Osteoblast (primary cell): ENCODE measurements at regions not wholly inside any gene's neighbourhood (a gene's known extent, or its start where the extent isn't known, plus 50 kb on each side); places are given as distances from the start of the nearest gene placed in this dataset.
"Not testable (repeated sequence)": the region's sequence is repeated elsewhere in the genome, so short reads cannot be mapped to it uniquely, and the experiment has no call there.

Experiments used
- DNase-seq: peaks from one replicate; pipeline ENCODE4 v3.0.0; 2011; ENCODE audit warnings: low spot score, mixed read lengths; ENCODE audit not compliant: insufficient read length; ENCODE audit errors: missing footprints
- H2AFZ ChIP-seq: 2 replicates; pipeline ENCODE4 v1.6.0; 2011; ENCODE audit warnings: mild to moderate bottlenecking, low read length
- H3K27ac ChIP-seq: 2 replicates; pipeline ENCODE4 v1.5.1; 2011; ENCODE audit warnings: mild to moderate bottlenecking, low read depth, low read length, moderate library complexity
- H3K27me3 ChIP-seq: 2 replicates; pipeline ENCODE4 v1.6.0; 2012; ENCODE audit warnings: mild to moderate bottlenecking, control low read depth, inconsistent platforms, low read length, moderate library complexity; ENCODE audit not compliant: insufficient read depth
- H3K36me3 ChIP-seq: 2 replicates; pipeline ENCODE4 v1.5.1; 2011; ENCODE audit warnings: mild to moderate bottlenecking, low read length, control low read depth, moderate library complexity; ENCODE audit not compliant: insufficient read depth
- H3K4me1 ChIP-seq: 2 replicates; pipeline ENCODE4 v1.5.1; 2011; ENCODE audit warnings: mild to moderate bottlenecking, low read length, control low read depth, moderate library complexity; ENCODE audit not compliant: insufficient read depth
- H3K4me2 ChIP-seq: 2 replicates; pipeline ENCODE4 v1.6.0; 2011; ENCODE audit warnings: mild to moderate bottlenecking, low read length; ENCODE audit not compliant: insufficient read depth
- H3K4me3 ChIP-seq: fragments of 200-600 bp; sonication (generic); 3 replicates; pipeline ENCODE4 v1.5.1; 2012; ENCODE audit warnings: mild to moderate bottlenecking, low read length, inconsistent platforms; ENCODE audit not compliant: insufficient read depth
- H3K79me2 ChIP-seq: 2 replicates; pipeline ENCODE4 v1.6.0; 2012; ENCODE audit warnings: mild to moderate bottlenecking, low read length, control low read depth, inconsistent platforms; ENCODE audit not compliant: insufficient read depth
- H3K9me3 ChIP-seq: 2 replicates; pipeline ENCODE4 v1.5.1; 2011; ENCODE audit warnings: low read depth, low read length, control low read depth
- H4K20me1 ChIP-seq: 2 replicates; pipeline ENCODE4 v1.6.0; 2012; ENCODE audit warnings: mild to moderate bottlenecking, low read length, control low read depth; ENCODE audit not compliant: insufficient read depth
- TF ChIP-seq, protein P1 (sequence below): IDR thresholded peaks from 2 replicates; pipeline ENCODE4 v1.5.1; 2011; ENCODE audit warnings: mild to moderate bottlenecking, low read depth, low read length, moderate library complexity; ENCODE audit errors: extremely low read depth

DNA sequence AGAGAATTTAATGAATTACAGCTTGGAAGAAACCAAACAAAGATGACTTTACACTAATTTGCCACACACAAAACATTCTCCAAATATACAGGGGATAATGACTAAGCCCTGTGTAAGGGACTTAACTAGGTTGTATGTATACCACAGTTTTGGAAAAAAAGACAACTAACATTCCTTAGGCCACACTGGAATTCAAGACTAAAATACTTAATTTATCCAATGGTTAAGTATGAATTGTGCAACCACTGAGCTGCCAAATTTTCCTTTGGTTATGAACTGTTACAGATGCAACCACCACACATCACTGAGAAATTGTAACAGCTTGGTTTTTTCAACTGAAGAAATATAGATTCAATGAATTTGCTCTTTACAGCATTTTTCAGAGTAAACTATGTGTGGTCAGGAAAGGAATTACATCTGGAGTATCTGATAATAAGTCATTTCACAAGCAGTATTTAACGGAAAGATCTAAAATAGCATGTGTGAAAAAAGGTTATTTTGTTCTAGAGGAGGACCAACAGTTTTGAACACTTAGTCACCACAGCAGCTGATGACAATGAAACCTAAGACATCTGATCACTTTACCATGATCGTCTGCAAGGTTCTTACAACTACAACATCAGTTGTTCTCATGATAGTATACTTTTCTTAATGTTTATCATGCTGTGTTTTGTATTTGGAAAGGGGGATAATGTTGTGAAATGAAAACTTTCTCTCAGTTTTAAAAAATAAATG is 318.8 kb downstream of the BCKDHB start:
- H3K9me3 ChIP-seq: peaks cover 7% of the 10 kb centered on the region
- H3K79me2 ChIP-seq: no peaks in the 10 kb centered on the region
- peak overlapping the region; percentile 93 for H3K27ac ChIP-seq
- H3K4me3 ChIP-seq: no peak overlapping the region
- peak overlapping the region; percentile 62 for H3K4me2 ChIP-seq
- H4K20me1 ChIP-seq: no peaks in the 10 kb centered on the region
- no peaks in the 10 kb centered on the region for H3K27me3 ChIP-seq
- H3K36me3 ChIP-seq: no peaks in the 10 kb centered on the region
- peak; percentile 77 for DNase-seq
- TF ChIP-seq, protein P1, sequence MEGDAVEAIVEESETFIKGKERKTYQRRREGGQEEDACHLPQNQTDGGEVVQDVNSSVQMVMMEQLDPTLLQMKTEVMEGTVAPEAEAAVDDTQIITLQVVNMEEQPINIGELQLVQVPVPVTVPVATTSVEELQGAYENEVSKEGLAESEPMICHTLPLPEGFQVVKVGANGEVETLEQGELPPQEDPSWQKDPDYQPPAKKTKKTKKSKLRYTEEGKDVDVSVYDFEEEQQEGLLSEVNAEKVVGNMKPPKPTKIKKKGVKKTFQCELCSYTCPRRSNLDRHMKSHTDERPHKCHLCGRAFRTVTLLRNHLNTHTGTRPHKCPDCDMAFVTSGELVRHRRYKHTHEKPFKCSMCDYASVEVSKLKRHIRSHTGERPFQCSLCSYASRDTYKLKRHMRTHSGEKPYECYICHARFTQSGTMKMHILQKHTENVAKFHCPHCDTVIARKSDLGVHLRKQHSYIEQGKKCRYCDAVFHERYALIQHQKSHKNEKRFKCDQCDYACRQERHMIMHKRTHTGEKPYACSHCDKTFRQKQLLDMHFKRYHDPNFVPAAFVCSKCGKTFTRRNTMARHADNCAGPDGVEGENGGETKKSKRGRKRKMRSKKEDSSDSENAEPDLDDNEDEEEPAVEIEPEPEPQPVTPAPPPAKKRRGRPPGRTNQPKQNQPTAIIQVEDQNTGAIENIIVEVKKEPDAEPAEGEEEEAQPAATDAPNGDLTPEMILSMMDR: peak; percentile 31
- peaks cover 19% of the 10 kb centered on the region for H3K4me1 ChIP-seq
- H2AFZ ChIP-seq: peak overlapping the region; percentile 34

DNA sequence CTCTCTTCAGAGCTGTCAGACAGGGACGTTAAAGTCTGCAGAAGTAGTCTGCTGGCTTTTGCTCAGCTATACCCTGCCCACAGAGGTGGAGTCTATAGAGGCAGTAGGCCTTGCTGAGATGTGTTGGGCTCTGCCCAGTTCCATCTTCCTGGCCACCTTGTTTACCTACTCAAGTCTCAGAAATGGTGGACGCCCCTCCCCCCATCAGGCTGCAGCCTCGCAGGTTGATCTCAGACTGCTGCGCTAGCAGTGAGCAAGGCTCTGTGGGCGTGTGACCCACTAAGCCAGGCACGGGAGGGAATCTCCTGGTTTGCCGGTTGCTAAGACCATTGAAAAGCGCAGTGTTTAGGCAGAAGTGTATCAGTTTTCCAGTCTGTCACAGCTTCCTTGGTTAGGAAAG is 305.0 kb downstream of the BCKDHB start:
- no peaks in the 10 kb centered on the region for H3K27me3 ChIP-seq
- H3K36me3 ChIP-seq: no peaks in the 10 kb centered on the region
- H4K20me1 ChIP-seq: no peaks in the 10 kb centered on the region
- no peak overlapping the region for H3K4me3 ChIP-seq
- TF ChIP-seq, protein P1: no peak
- H3K9me3 ChIP-seq: no peaks in the 10 kb centered on the region
- H3K27ac ChIP-seq: no peak overlapping the region
- H3K4me2 ChIP-seq: no peak overlapping the region
- DNase-seq: no peak
- H3K4me1 ChIP-seq: no peaks in the 10 kb centered on the region
- no peaks in the 10 kb centered on the region for H3K79me2 ChIP-seq
- no peak overlapping the region for H2AFZ ChIP-seq

DNA sequence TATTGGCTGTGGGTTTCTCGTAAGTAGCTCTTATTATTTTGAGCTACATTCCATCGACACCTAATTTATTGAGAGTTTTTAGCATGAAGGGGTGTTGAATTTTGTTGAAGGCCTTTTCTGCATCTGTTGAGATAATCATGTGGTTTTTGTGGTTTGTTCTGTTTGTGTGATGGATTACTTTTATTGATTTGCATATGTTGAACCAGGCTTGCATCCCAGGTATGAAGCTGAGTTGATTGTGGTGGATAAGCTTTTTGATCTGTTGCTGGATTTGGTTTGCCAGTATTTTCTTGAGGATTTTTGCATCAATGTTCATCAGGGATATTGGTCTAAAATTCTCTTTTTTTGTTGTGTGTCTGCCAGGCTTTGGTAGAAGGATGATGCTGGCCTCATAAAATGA is 301.5 kb downstream of the BCKDHB start:
- DNase-seq, H2AFZ ChIP-seq, H3K79me2 ChIP-seq, H3K27me3 ChIP-seq, H3K4me3 ChIP-seq, H3K27ac ChIP-seq, H3K9me3 ChIP-seq, H3K4me2 ChIP-seq, H3K4me1 ChIP-seq, H3K36me3 ChIP-seq, H4K20me1 ChIP-seq: not testable (repeated sequence)

DNA sequence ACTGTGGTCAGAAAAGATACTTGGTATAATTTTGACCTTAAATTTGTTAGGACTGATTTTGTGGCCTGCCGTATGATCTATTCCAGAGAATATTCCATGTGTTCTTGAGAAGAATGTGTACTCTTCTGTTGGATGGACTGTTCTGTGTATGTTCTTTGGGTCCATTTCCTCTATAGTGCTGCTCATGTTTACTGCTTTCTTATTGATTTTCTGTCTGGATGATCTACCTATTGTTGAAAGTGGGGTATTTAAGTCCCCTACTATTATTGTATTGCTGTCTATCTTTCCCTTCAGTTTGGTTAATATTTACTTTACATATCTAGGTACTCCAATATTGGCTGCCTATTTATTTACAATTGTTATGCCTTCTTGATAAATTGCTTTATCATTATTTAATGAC is 298.4 kb downstream of the BCKDHB start:
- Histone ChIP-seq H3K4me2 (no peak overlapping the region), H3K4me3 (no peak overlapping the region), H3K4me1 (no peaks in the 10 kb centered on the region), H3K27me3 (no peaks in the 10 kb centered on the region), H2AFZ (no peak overlapping the region), H4K20me1 (no peaks in the 10 kb centered on the region), H3K79me2 (no peaks in the 10 kb centered on the region), H3K9me3 (no peaks in the 10 kb centered on the region), H3K27ac (no peak overlapping the region), H3K36me3 (no peaks in the 10 kb centered on the region)
- TF ChIP-seq, protein P1: no peak
- DNase-seq: no peak
